Brain microvascular endothelial cell (primary cell): ENCODE measurements at regions not wholly inside any gene's neighbourhood (a gene's known extent, or its start where the extent isn't known, plus 50 kb on each side); places are given as distances from the start of the nearest gene placed in this dataset.
"Not testable (repeated sequence)": the region's sequence is repeated elsewhere in the genome, so short reads cannot be mapped to it uniquely, and the experiment has no call there.

Source experiments
- DNase-seq: peaks from one replicate; pipeline ENCODE4 v3.0.0-alpha.2; 2020
- H3K27ac ChIP-seq: fragments of 250-450 bp; sonication (Bioruptor Pico); 2 replicates; pipeline ENCODE4 v1.5.1; 2020; ENCODE audit warnings: mild to moderate bottlenecking, moderate library complexity
- H3K27me3 ChIP-seq: fragments of 250-450 bp; sonication (Bioruptor Pico); replicated peaks from 2 replicates; pipeline ENCODE4 v1.5.1; 2020; ENCODE audit warnings: mild to moderate bottlenecking
- H3K36me3 ChIP-seq: fragments of 250-450 bp; sonication (Bioruptor Pico); replicated peaks from 2 replicates; pipeline ENCODE4 v1.5.1; 2020; ENCODE audit warnings: mild to moderate bottlenecking
- H3K4me3 ChIP-seq: 2 replicates; pipeline ENCODE4 v1.5.1; 2011; ENCODE audit warnings: low read depth, mild to moderate bottlenecking, control low read depth, low read length, moderate library complexity
- CTCF ChIP-seq: IDR thresholded peaks from 2 replicates; pipeline ENCODE4 v1.5.1; 2011; ENCODE audit warnings: low read depth, mild to moderate bottlenecking, moderate library complexity, low read length, control low read depth, inconsistent platforms; ENCODE audit errors: missing control alignments
- in situ Hi-C: cut with HindIII; loops from 2 replicates; pipeline ENCODE4 v1.10.0; 2017; ENCODE audit warnings: low sequenced_read_pairs, low pct_ligation_motif_present

DNA sequence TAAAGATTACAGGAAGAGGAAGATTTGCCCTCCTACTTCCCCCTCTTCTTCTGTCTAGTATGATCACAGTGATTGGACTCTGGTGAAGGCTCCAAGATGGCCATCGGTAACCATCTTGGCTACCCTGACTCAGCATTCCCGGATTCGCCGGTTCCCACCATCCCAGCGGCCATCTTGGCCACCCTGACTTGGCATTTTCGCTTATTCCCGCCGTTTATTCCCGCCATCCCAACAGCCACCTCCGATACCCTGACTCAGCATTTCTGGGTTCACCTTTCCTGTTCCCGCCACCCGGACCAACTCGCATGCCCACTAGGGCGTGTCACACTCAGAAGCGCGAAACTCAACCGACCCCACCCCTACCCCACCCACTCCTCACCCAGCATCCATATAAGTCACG, 95.4 kb upstream of the GRIN2A start:
- no peak overlapping the region for H3K27ac ChIP-seq

GRCh38 chr16:10280262-10281170, 98.3 kb upstream of the GRIN2A start:
- DNase-seq, result no peak
- Histone ChIP-seq H3K27me3 (no peaks in the 10 kb centered on the region), H3K4me3 (no peak overlapping the region), H3K27ac (no peak overlapping the region), H3K36me3 (no peaks in the 10 kb centered on the region)
- no peak for TF ChIP-seq CTCF
- in situ Hi-C loops, result no loop called here

More for the DNA sequence above, 95.4 kb upstream of the GRIN2A start:
- DNase-seq, result no peak
- no peaks in the 10 kb centered on the region for H3K36me3 ChIP-seq
- TF ChIP-seq CTCF, result no peak
- H3K4me3 ChIP-seq, result no peak overlapping the region
- in situ Hi-C loops, result no loop called here
- no peaks in the 10 kb centered on the region for H3K27me3 ChIP-seq

- Histone ChIP-seq H3K27ac (no peak overlapping the region), H3K27me3 (no peaks in the 10 kb centered on the region), H3K4me3 (no peak overlapping the region), H3K36me3 (no peaks in the 10 kb centered on the region)
- DNase-seq, result no peak
- no peak for TF ChIP-seq CTCF
- in situ Hi-C loops, result no loop called here
These were observed 100.1 kb upstream of the GRIN2A start for GRCh38 chr16:10282367-10282766.

DNA sequence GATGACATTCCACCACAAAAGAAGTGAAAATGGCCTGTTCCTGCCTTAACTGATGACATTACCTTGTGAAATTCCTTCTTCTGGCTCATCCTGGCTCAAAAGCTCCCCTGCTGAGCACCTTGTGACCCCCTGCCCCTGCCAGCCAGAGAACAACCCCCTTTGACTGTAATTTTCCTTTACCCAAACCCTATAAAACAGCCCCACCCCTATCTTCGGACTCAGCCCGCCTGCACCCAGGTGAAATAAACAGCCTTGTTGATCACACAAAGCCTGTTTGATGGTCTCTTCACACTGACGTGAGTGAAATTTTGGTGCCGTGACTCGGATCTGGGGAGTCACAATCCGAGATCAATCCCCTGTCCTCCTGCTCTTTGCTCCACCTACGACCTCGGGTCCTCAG, 101.0 kb upstream of the GRIN2A start:
- not testable (repeated sequence) for H3K4me3 ChIP-seq

DNA sequence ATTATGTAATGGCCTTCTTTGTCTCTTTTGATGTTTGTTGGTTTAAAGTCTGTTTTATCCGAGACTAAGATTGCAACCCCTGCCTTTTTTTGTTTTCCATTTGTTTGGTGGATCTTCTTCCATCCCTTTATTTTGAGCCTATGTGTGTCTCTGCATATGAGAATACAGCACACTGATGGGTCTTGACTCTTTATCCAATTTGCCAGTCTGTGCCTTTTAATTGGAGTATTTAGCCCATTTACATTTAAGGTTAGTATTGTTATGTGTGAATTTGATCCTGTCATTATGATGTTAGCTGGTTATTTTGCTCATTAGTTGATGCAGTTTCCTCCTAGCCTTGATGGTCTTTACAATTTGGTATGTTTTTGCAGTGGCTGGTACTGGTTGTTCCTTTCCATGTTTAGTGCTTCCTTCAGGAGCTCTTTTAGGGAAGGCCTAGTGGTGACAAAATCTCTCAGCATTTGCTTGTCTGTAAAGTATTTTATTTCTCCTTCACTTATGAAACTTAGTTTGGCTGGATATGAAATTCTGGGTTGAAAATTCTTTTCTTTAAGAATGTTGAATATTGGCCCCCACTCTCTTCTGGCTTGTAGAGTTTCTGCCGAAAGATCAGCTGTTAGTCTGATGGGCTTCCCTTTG, 95.3 kb upstream of the ATF7IP2 start:
- H3K27me3 ChIP-seq, H3K4me3 ChIP-seq, H3K36me3 ChIP-seq, in situ Hi-C loops, DNase-seq, H3K27ac ChIP-seq: not testable (repeated sequence)

More for the DNA sequence above, 101.0 kb upstream of the GRIN2A start:
- H3K36me3 ChIP-seq, H3K27me3 ChIP-seq, H3K27ac ChIP-seq, DNase-seq, in situ Hi-C loops: not testable (repeated sequence)

DNA sequence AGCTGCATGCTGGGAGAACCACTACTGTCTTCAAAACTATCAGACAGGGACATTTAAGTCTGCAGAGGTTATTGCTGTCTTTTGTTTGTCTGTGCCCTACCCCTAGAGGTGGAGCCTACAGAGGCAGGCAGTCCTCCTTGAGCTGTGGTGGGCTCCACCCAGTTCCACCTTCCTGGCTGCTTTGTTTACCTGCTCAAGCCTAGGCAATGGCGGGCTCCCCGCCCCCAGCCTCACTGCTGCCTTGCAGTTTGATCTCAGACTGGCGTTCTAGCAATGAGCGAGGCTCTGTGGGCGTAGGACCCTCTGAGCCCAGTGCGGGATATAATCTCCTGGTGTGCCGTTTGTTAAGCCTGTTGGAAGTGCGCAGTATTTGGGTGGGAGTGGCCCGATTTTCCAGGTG, 93.7 kb upstream of the ATF7IP2 start:
- DNase-seq, H3K4me3 ChIP-seq, H3K36me3 ChIP-seq, H3K27me3 ChIP-seq, in situ Hi-C loops, H3K27ac ChIP-seq: not testable (repeated sequence)

- DNase-seq, H3K4me3 ChIP-seq, H3K27ac ChIP-seq, in situ Hi-C loops, H3K36me3 ChIP-seq, H3K27me3 ChIP-seq: not testable (repeated sequence)
These were observed 92.9 kb upstream of the ATF7IP2 start for GRCh38 chr16:10292976-10293375.

- H3K27me3 ChIP-seq, H3K36me3 ChIP-seq, H3K4me3 ChIP-seq, in situ Hi-C loops, H3K27ac ChIP-seq, DNase-seq: not testable (repeated sequence)
These were observed 91.7 kb upstream of the ATF7IP2 start for GRCh38 chr16:10294153-10294552.
